Ishikawa (cell line): ENCODE measurements at regions not wholly inside any gene's neighbourhood (a gene's known extent, or its start where the extent isn't known, plus 50 kb on each side); places are given as distances from the start of the nearest gene placed in this dataset.

Experiments
- FOXM1 ChIP-seq: IDR thresholded peaks from 2 replicates; pipeline ENCODE4 v1.6.1; 2012; ENCODE audit warnings: low read depth, borderline replicate concordance
- YY1 ChIP-seq: IDR thresholded peaks from 2 replicates; pipeline ENCODE4 v1.6.1; 2012; ENCODE audit warnings: low read depth
- ZBTB7A ChIP-seq: IDR thresholded peaks from 2 replicates; pipeline ENCODE4 v1.6.1; 2012; ENCODE audit warnings: low read depth

- TF ChIP-seq ZBTB7A (no peak), FOXM1 (no peak), YY1 (no peak)
Measured at GRCh38 chr12:116378002-116378401, 100.5 kb upstream of the MED13L start.
